Karpas-422 (cell line): ENCODE measurements at regions not wholly inside any gene's neighbourhood (a gene's known extent, or its start where the extent isn't known, plus 50 kb on each side); places are given as distances from the start of the nearest gene placed in this dataset.
A peak's percentile ranks its signal among the peaks of the same experiment; 100 is the strongest.
"Not testable (repeated sequence)": the region's sequence is repeated elsewhere in the genome, so short reads cannot be mapped to it uniquely, and the experiment has no call there.

Experiments used
- DNase-seq: peaks from one replicate; pipeline ENCODE4 v3.0.0-alpha.2; 2015
- H2AFZ ChIP-seq: fragments of 200-600 bp; sonication (generic); 2 replicates; pipeline ENCODE4 v1.6.1; 2014; ENCODE audit warnings: antibody characterized with exemption, low read length, mixed read lengths
- H3K27ac ChIP-seq: fragments of 200-600 bp; sonication (generic); 2 replicates; pipeline ENCODE4 v1.5.1; 2014; ENCODE audit warnings: mild to moderate bottlenecking, low read length, moderate library complexity
- H3K27me3 ChIP-seq: fragments of 200-600 bp; sonication (generic); 2 replicates; pipeline ENCODE4 v1.6.1; 2014; ENCODE audit warnings: low read length, mixed read lengths
- H3K36me3 ChIP-seq: fragments of 200-600 bp; sonication (generic); 2 replicates; pipeline ENCODE4 v1.6.1; 2014; ENCODE audit warnings: low read length, mixed read lengths; ENCODE audit not compliant: insufficient read depth
- H3K4me1 ChIP-seq: fragments of 200-600 bp; sonication (generic); 2 replicates; pipeline ENCODE4 v1.6.1; 2014; ENCODE audit warnings: mild to moderate bottlenecking, low read length, mixed read lengths
- H3K4me2 ChIP-seq: fragments of 200-600 bp; sonication (generic); 2 replicates; pipeline ENCODE4 v1.6.1; 2014; ENCODE audit warnings: low read length, low read depth, mild to moderate bottlenecking; ENCODE audit not compliant: poor library complexity, severe bottlenecking
- H3K4me3 ChIP-seq: fragments of 200-600 bp; sonication (generic); 2 replicates; pipeline ENCODE4 v1.5.1; 2014; ENCODE audit warnings: mild to moderate bottlenecking, antibody characterized with exemption, low read length, mixed read lengths
- H3K79me2 ChIP-seq: fragments of 200-600 bp; sonication (generic); 2 replicates; pipeline ENCODE4 v1.6.1; 2014; ENCODE audit warnings: mild to moderate bottlenecking, low read length, mixed read lengths
- H3K9ac ChIP-seq: fragments of 200-600 bp; sonication (generic); 2 replicates; pipeline ENCODE4 v1.6.0; 2014; ENCODE audit warnings: low read length
- H3K9me2 ChIP-seq: fragments of 200-600 bp; sonication (generic), shearing (Covaris generic); replicated peaks from 2 replicates; pipeline ENCODE4 v1.6.0; 2014; ENCODE audit warnings: mild to moderate bottlenecking, low read length, moderate library complexity; ENCODE audit not compliant: insufficient read depth
- H3K9me3 ChIP-seq: fragments of 300-700, 200-600 bp; sonication (generic); 2 replicates; pipeline ENCODE4 v1.6.1; 2014; ENCODE audit warnings: low read length, mixed read lengths
- H4K20me1 ChIP-seq: fragments of 200-600 bp; sonication (generic); 2 replicates; pipeline ENCODE4 v1.6.1; 2014; ENCODE audit warnings: mild to moderate bottlenecking, antibody characterized with exemption, low read length, low read depth; ENCODE audit not compliant: insufficient read depth

- not testable (repeated sequence) for H3K9me3 ChIP-seq, DNase-seq, H3K4me3 ChIP-seq, H3K79me2 ChIP-seq, H3K27ac ChIP-seq, H3K4me2 ChIP-seq, H3K4me1 ChIP-seq, H2AFZ ChIP-seq, H3K36me3 ChIP-seq, H4K20me1 ChIP-seq, H3K27me3 ChIP-seq, H3K9me2 ChIP-seq, H3K9ac ChIP-seq
Observed at GRCh38 chr7:76202-76601, 116.2 kb upstream of the FAM20C start.

- not testable (repeated sequence) for H3K9ac ChIP-seq, H3K4me1 ChIP-seq, H3K4me3 ChIP-seq, H3K27me3 ChIP-seq, H3K27ac ChIP-seq, H3K79me2 ChIP-seq, H4K20me1 ChIP-seq, H3K9me2 ChIP-seq, DNase-seq, H3K36me3 ChIP-seq, H3K9me3 ChIP-seq, H2AFZ ChIP-seq, H3K4me2 ChIP-seq
Observed at GRCh38 chr7:76829-77395, 115.5 kb upstream of the FAM20C start.

- H3K36me3 ChIP-seq, H3K27ac ChIP-seq, H3K4me2 ChIP-seq, H3K4me3 ChIP-seq, H3K79me2 ChIP-seq, H3K9me3 ChIP-seq, H4K20me1 ChIP-seq, H3K4me1 ChIP-seq, H3K9me2 ChIP-seq, H3K27me3 ChIP-seq, H2AFZ ChIP-seq, H3K9ac ChIP-seq, DNase-seq: not testable (repeated sequence)
Observed at GRCh38 chr7:78862-79261, 113.5 kb upstream of the FAM20C start.

DNA sequence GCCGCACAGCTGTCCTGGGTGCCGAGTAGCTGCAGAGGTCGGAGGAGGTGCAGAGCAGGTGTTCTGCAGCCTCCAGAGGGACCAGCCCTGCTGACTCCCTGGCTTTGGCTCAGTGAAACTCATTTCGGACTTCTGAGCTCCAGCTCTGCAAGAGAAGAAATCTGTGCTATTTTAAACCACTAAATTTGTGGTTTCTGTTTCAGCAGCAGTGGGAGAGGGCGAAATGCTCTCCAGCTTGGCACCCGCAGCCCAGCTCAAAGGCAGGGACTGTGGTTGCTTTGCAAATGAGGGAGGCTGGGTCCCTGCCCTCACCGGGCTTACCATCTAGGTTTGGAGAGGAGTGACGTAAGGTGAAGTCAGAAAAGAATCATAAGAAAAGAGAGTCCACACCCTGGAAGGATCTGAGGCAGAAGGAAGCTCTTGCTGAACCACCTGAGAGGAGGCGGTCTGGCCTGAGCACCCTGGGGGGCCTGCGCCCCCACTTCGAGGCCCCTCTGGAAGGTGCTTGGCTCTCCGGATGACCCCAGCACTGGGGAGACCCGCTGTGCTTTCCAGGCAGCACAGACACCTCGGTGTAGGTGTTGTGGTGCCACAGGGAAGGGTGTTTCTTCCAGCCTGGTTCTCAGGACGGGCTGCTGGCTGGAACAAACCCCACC, 112.8 kb upstream of the FAM20C start:
- H3K27me3 ChIP-seq, H3K9me3 ChIP-seq, H3K9ac ChIP-seq, H3K4me1 ChIP-seq, H3K79me2 ChIP-seq, H3K27ac ChIP-seq, H2AFZ ChIP-seq, H3K4me2 ChIP-seq, H3K36me3 ChIP-seq, DNase-seq, H3K9me2 ChIP-seq, H4K20me1 ChIP-seq, H3K4me3 ChIP-seq: not testable (repeated sequence)

GRCh38 chr7:80259-81067, 111.9 kb upstream of the FAM20C start:
- Histone ChIP-seq H3K9ac (no peak overlapping the region), H3K4me3 (no peak overlapping the region), H3K9me2 (no peaks in the 10 kb centered on the region), H3K27ac (no peak overlapping the region), H2AFZ (no peak overlapping the region), H3K27me3 (no peaks in the 10 kb centered on the region), H3K4me2 (no peak overlapping the region), H3K9me3 (no peaks in the 10 kb centered on the region), H3K36me3 (no peaks in the 10 kb centered on the region), H3K79me2 (no peaks in the 10 kb centered on the region), H3K4me1 (no peaks in the 10 kb centered on the region), H4K20me1 (peaks cover 4% of the 10 kb centered on the region; the same call in 1 of the 2 replicates)
- peak; percentile 9 for DNase-seq

- Histone ChIP-seq H3K9me3 (no peaks in the 10 kb centered on the region), H3K4me1 (no peaks in the 10 kb centered on the region), H2AFZ (no peak overlapping the region), H3K36me3 (no peaks in the 10 kb centered on the region), H4K20me1 (peaks cover 4% of the 10 kb centered on the region; the same call in 1 of the 2 replicates), H3K79me2 (no peaks in the 10 kb centered on the region), H3K27ac (no peak overlapping the region), H3K27me3 (no peaks in the 10 kb centered on the region), H3K9ac (no peak overlapping the region), H3K9me2 (no peaks in the 10 kb centered on the region), H3K4me2 (no peak overlapping the region), H3K4me3 (no peak overlapping the region)
- peak; percentile 10 for DNase-seq
Observed at GRCh38 chr7:81068-81925, 111.1 kb upstream of the FAM20C start.

DNA sequence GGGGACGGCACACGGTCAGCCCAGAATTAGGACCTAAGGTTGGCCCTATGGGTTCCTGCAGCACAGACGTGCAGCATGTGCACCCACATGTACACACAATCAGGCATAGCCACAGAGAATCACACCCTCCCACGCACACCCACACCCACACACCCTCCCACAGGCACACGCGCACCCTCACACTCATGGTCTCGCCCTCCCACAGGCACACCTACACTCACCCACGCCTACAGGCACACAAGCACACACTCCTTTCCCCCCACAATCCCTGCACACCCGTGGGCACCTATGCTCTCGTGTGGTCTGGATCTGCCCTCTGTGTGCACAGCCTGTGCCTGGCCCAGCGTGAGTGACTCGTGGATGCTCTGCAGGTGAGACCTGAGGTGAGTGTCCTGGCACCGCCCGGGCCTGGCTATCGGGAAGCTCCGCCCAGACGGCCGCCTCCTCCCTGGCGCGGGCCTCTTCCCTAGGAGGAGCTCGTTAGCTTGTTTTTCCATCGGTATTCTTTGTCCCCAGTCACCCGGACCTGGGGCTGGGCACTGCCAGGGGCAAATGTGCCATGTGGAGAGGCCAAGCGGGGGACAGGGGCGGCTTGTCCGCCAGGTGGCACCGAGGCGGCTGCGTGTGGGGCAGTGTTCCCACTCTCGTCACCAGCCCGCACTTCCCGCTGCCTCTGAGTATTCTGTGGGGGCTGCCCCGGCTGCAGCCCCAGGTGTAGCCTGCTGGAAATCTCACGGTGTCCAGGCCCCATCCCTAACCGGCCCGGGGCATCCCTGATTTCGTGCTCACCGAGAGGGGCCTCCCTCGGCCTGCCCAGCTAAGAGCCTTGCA, 110.2 kb upstream of the FAM20C start:
- H3K4me2 ChIP-seq, result no peak overlapping the region

More for the DNA sequence above, 110.2 kb upstream of the FAM20C start:
- H3K79me2 ChIP-seq, result no peaks in the 10 kb centered on the region
- DNase-seq, result no peak
- H2AFZ ChIP-seq, result no peak overlapping the region
- no peaks in the 10 kb centered on the region for H3K27me3 ChIP-seq
- no peaks in the 10 kb centered on the region for H3K9me3 ChIP-seq
- H3K9ac ChIP-seq, result no peak overlapping the region
- no peak overlapping the region for H3K27ac ChIP-seq
- H3K9me2 ChIP-seq, result no peaks in the 10 kb centered on the region
- no peaks in the 10 kb centered on the region; the same call in 1 of the 2 replicates for H3K4me1 ChIP-seq
- H4K20me1 ChIP-seq, result peaks cover 4% of the 10 kb centered on the region; the same call in 1 of the 2 replicates
- H3K4me3 ChIP-seq, result no peak overlapping the region
- H3K36me3 ChIP-seq, result no peaks in the 10 kb centered on the region
